Liver (tissue), 8 donors: ENCODE measurements at regions not wholly inside any gene's neighbourhood (a gene's known extent, or its start where the extent isn't known, plus 50 kb on each side); places are given as distances from the start of the nearest gene placed in this dataset.
"Not testable (repeated sequence)": the region's sequence is repeated elsewhere in the genome, so short reads cannot be mapped to it uniquely, and the experiment has no call there.

Experiments
- DNase-seq: peaks from one replicate; pipeline ENCODE4 v3.0.0-alpha.2; 2017; ENCODE audit warnings: low spot score
- H3K27ac ChIP-seq, 2 donors: one replicate each; pipeline ENCODE4 v1.7.0; 2013; ENCODE audit warnings: inconsistent platforms in 2 of 2, low read length in 2 of 2, control low read depth in 1 of 2, low read depth in 1 of 2, mild to moderate bottlenecking in 1 of 2
- H3K27me3 ChIP-seq, 4 donors: one replicate each; pipeline versions ENCODE4 v1.6.1 to v1.7.0; 2013; ENCODE audit warnings: low read length in 3 of 4, inconsistent platforms in 1 of 4, mild to moderate bottlenecking in 1 of 4, moderate library complexity in 1 of 4; ENCODE audit not compliant: control insufficient read depth in 4 of 4, insufficient read depth in 4 of 4
- H3K36me3 ChIP-seq, 4 donors: one replicate each; pipeline versions ENCODE4 v1.6.1 to v1.7.0; 2013; ENCODE audit warnings: low read length in 3 of 4, mild to moderate bottlenecking in 3 of 4, low read depth in 1 of 4, moderate library complexity in 1 of 4; ENCODE audit not compliant: control insufficient read depth in 4 of 4, insufficient read depth in 3 of 4
- H3K4me1 ChIP-seq, 4 donors: one replicate each; pipeline versions ENCODE4 v1.6.1 to v1.7.0; 2013; ENCODE audit warnings: low read length in 3 of 4, mild to moderate bottlenecking in 3 of 4, moderate library complexity in 1 of 4; ENCODE audit not compliant: control insufficient read depth in 4 of 4, insufficient read depth in 4 of 4
- H3K4me3 ChIP-seq, 3 donors: one replicate each; pipeline versions ENCODE4 v1.6.1 to v1.7.0; 2013; ENCODE audit warnings: low read length in 3 of 3, control low read depth in 1 of 3, low read depth in 1 of 3, mild to moderate bottlenecking in 1 of 3
- H3K9ac ChIP-seq, 2 donors: one replicate each; pipeline ENCODE4 v1.7.0; 2013; ENCODE audit warnings: low read length in 2 of 2, mild to moderate bottlenecking in 2 of 2, moderate library complexity in 2 of 2, control low read depth in 1 of 2, low read depth in 1 of 2
- H3K9me3 ChIP-seq, 4 donors: one replicate each; pipeline versions ENCODE4 v1.6.1 to v1.7.0; 2013; ENCODE audit warnings: low read length in 3 of 4; ENCODE audit not compliant: control insufficient read depth in 4 of 4
- CTCF ChIP-seq: fragments of 150-350 bp; IDR thresholded peaks from 2 replicates; pipeline ENCODE4 v1.5.1; 2017; ENCODE audit warnings: improper control_type of control experiment, low read depth, low read length; ENCODE audit not compliant: missing input control
- EGR1 ChIP-seq, 2 donors: IDR thresholded peaks; 2 replicates each; pipeline ENCODE4 v1.6.1; 2016 to 2018; ENCODE audit warnings: antibody characterized with exemption in 2 of 2, low read depth in 2 of 2
- FOXA2 ChIP-seq: IDR thresholded peaks from 2 replicates; pipeline ENCODE4 v1.6.1; 2016; ENCODE audit warnings: antibody characterized with exemption
- GABPA ChIP-seq, 2 donors: IDR thresholded peaks in 1 of 2; conservative IDR thresholded peaks in 1 of 2; 2 replicates each; pipeline ENCODE4 v1.6.1; 2016; ENCODE audit warnings: antibody characterized with exemption in 2 of 2, mild to moderate bottlenecking in 1 of 2, moderate library complexity in 1 of 2
- HNF4A ChIP-seq, 2 donors: conservative IDR thresholded peaks; 2 replicates each; pipeline ENCODE4 v1.6.1; 2016; ENCODE audit warnings: antibody characterized with exemption in 2 of 2, mild to moderate bottlenecking in 2 of 2
- JUND ChIP-seq, 2 donors: IDR thresholded peaks; 2 replicates each; pipeline ENCODE4 v1.6.1; 2016; ENCODE audit warnings: antibody characterized with exemption in 2 of 2
- RAD21 ChIP-seq, 2 donors: IDR thresholded peaks; 2 replicates each; pipeline ENCODE4 v1.6.1; 2016; ENCODE audit warnings: antibody characterized with exemption in 2 of 2, mild to moderate bottlenecking in 2 of 2
- SP1 ChIP-seq: IDR thresholded peaks from 2 replicates; pipeline ENCODE4 v1.6.1; 2018; ENCODE audit warnings: antibody characterized with exemption, mild to moderate bottlenecking
- YY1 ChIP-seq: IDR thresholded peaks from 2 replicates; pipeline ENCODE4 v1.6.1; 2016; ENCODE audit warnings: antibody characterized with exemption, mild to moderate bottlenecking
- ZBTB33 ChIP-seq: IDR thresholded peaks from 2 replicates; pipeline ENCODE4 v1.6.1; 2016; ENCODE audit warnings: antibody characterized with exemption
- WGBS: extraction: QIAGEN DNeasy Blood & Tissue Kit; methylation state at CpG from one replicate; pipeline ENCODE4 v1.1.7; 2013; 5-methylcytosine and 5-hydroxymethylcytosine counted together
- donor health status: healthy.
- donor health status: healthy.
- donor health status: healthy.
- donor health status: healthy.
- donor health status: healthy.

GRCh38 chr12:37666069-37666781 lies 650.3 kb upstream of the ALG10B start:
- 79% methylated on average over 18 of the region's 18 CpGs for WGBS
- Histone ChIP-seq H3K4me1 (no peaks in the 10 kb centered on the region), H3K27me3 (no peaks in the 10 kb centered on the region), H3K27ac (no peak overlapping the region), H3K36me3 (no peaks in the 10 kb centered on the region), H3K9me3 (no peaks in the 10 kb centered on the region), H3K9ac (no peak overlapping the region), H3K4me3 (no peak overlapping the region)
- no peak for TF ChIP-seq ZBTB33
- TF ChIP-seq GABPA (IDR thresholded peaks at IDR 0.05 in 1 of 2, conservative IDR thresholded peaks at IDR 0.05 in 1 of 2), result no peak
- TF ChIP-seq SP1, result no peak
- no peak for TF ChIP-seq FOXA2
- TF ChIP-seq EGR1 (IDR thresholded peaks at IDR 0.05; ENCODE audit: low read depth in 2 of 2), result no peak
- TF ChIP-seq YY1, result no peak
- TF ChIP-seq JUND (IDR thresholded peaks at IDR 0.05), result no peak
- no peak for DNase-seq

- not testable (repeated sequence) for H3K27ac ChIP-seq, H3K4me3 ChIP-seq, DNase-seq, H3K4me1 ChIP-seq, H3K9ac ChIP-seq, H3K9me3 ChIP-seq, H3K27me3 ChIP-seq, H3K36me3 ChIP-seq
- WGBS, result 96% methylated on average over 2 of the region's 2 CpGs
These were observed 648.0 kb upstream of the ALG10B start for GRCh38 chr12:37668557-37668956.

GRCh38 chr12:37672655-37673260 lies 643.8 kb upstream of the ALG10B start:
- DNase-seq, result no peak
- TF ChIP-seq CTCF (peak; percentile 31), SP1 (no peak), EGR1 (IDR thresholded peaks at IDR 0.05; ENCODE audit: low read depth in 2 of 2) (no peak), RAD21 (IDR thresholded peaks at IDR 0.05) (peak in 1 of 2 donors; percentile 28), HNF4A (conservative IDR thresholded peaks at IDR 0.05) (no peak)
- Histone ChIP-seq H3K4me3 (no peak overlapping the region), H3K27me3 (no peaks in the 10 kb centered on the region), H3K4me1 (no peaks in the 10 kb centered on the region), H3K9me3 (no peaks in the 10 kb centered on the region), H3K36me3 (no peaks in the 10 kb centered on the region), H3K9ac (no peak overlapping the region), H3K27ac (no peak overlapping the region)
- 67% methylated on average over 6 of the region's 6 CpGs for WGBS
